GM10266 (cell line): ENCODE measurements at regions not wholly inside any gene's neighbourhood (a gene's known extent, or its start where the extent isn't known, plus 50 kb on each side); places are given as distances from the start of the nearest gene placed in this dataset.

Experiments
- DNase-seq: peaks from one replicate; pipeline ENCODE4 v3.0.0; 2012; ENCODE audit errors: extremely low spot score
- TF ChIP-seq, protein P1 (sequence below): IDR thresholded peaks from 2 replicates; pipeline ENCODE4 v1.5.1; 2012; ENCODE audit warnings: mild to moderate bottlenecking, low read depth; ENCODE audit not compliant: control insufficient read depth, insufficient read depth; ENCODE audit errors: missing control alignments

DNA sequence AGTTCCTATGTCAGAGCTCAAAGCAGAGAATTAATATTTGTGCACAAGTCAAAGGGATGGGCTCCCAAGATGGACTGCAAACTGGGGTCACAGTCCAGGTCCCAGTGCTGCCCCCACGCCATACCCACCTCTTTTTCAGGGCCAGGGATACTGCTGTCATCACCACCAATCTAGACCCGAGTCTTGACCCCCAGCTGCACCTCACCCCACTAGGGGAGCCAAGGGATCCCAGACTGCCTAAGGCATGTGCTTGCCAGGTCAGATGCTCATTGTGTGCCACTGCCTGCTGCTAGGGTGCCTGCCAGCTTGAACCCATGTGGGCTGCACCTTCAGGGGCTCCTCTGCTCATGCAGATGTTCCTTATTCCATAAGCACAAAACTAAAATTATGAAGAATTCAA lies 215.6 kb upstream of the NREP start:
- TF ChIP-seq, protein P1, sequence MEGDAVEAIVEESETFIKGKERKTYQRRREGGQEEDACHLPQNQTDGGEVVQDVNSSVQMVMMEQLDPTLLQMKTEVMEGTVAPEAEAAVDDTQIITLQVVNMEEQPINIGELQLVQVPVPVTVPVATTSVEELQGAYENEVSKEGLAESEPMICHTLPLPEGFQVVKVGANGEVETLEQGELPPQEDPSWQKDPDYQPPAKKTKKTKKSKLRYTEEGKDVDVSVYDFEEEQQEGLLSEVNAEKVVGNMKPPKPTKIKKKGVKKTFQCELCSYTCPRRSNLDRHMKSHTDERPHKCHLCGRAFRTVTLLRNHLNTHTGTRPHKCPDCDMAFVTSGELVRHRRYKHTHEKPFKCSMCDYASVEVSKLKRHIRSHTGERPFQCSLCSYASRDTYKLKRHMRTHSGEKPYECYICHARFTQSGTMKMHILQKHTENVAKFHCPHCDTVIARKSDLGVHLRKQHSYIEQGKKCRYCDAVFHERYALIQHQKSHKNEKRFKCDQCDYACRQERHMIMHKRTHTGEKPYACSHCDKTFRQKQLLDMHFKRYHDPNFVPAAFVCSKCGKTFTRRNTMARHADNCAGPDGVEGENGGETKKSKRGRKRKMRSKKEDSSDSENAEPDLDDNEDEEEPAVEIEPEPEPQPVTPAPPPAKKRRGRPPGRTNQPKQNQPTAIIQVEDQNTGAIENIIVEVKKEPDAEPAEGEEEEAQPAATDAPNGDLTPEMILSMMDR: no peak
- DNase-seq: no peak

- TF ChIP-seq, protein P1: no peak
- no peak for DNase-seq
Measured at GRCh38 chr5:111972080-111972479, 215.1 kb upstream of the NREP start.

DNA sequence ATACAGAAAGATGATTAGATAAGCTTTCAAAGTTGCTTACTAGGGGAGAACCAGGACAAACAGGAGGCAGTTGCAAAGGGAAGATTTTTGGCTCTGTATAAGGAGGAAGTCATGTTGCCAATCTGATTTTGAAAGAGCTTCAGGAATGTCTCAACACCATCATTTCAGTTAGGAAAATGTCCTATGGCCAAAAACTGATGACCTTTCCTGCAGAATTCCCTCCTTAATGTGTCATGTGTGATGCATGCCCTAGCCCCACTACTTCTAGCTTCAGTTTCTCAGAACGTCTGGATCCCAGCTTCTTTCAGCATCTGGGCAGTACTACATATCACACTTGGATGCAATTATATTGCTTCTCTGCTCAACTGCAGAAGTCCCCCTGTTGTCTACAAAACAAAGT lies 211.5 kb upstream of the NREP start:
- TF ChIP-seq, protein P1: no peak
- no peak for DNase-seq

DNA sequence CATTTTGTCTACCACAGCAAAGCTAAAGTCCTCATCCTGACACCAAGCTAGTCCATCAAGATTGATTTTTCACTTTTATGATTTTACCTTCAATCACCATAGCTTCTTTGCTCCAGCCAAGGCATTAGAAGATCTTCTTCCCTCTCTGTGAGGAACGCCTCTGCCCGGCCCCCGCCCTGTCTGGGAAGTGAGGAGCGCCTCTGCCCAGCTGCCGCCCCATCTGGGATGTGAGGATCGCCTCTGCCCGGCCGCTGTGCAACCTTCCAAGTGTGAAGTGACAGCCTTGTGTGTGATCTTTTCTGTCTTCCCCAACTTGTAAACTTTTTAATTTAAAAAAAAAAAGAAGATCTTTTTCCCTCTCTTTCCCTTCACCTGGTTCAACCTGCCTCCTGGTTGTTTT lies 210.5 kb upstream of the NREP start:
- DNase-seq: no peak
- TF ChIP-seq, protein P1: no peak

- TF ChIP-seq, protein P1: no peak
Measured at GRCh38 chr5:111966290-111966689, 209.3 kb upstream of the NREP start.

DNA sequence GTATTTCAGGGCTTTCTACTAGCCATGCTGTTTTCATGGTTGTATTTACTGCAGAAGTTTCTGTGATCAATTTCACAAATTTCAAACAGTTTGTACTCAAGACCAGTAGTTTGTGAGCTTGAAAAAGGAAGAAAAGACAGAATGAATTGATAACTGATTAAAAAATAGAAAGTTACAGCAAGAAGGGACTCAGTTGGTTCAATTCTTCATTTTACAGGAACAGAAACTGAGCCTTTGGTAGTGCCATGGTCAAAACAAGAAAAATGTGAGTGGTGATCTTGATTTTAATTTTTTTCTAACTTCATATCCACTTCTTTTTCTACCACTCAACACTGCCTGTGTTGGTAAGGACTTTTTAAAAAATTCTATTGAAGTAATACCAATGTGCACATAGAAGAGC lies 206.6 kb upstream of the NREP start:
- TF ChIP-seq, protein P1: no peak
- DNase-seq: no peak

More at GRCh38 chr5:111966290-111966689, 209.3 kb upstream of the NREP start:
- no peak for DNase-seq

- TF ChIP-seq, protein P1: no peak
- no peak for DNase-seq
Measured at GRCh38 chr5:111962906-111963305, 205.9 kb upstream of the NREP start.
